K562 (cell line): ENCODE measurements at regions not wholly inside any gene's neighbourhood (a gene's known extent, or its start where the extent isn't known, plus 50 kb on each side); places are given as distances from the start of the nearest gene placed in this dataset.

ENCODE experiments used
- ATAC-seq: fragments of 200-7000 bp; cut with Tn5 transposase; 3 replicates; pipeline ENCODE4 v1.9.1; 2020; ENCODE audit warnings: moderate library complexity
- BruUV-seq: library from RNA; stranded (reverse); fragments of 400-500 nt; replicated peaks from 2 replicates; lab custom pipeline; 2021; lab: Mats Ljungman, UMichigan
- CTCF ChIA-PET: fragments of 300-600 bp; formaldehyde crosslinking; extraction: SDS; loops from one replicate; lab custom pipeline; 2021; ENCODE audit warnings: low intra/inter-chr PET ratio; lab: Yijun Ruan, JAX
- POLR2A ChIA-PET: fragments of 300-600, 350-650 bp; sonication (Branson Sonifier 250); formaldehyde crosslinking; extraction: SDS; loops from one replicate; lab custom pipeline; 2021; ENCODE audit warnings: antibody characterized with exemption, inconsistent platforms; lab: Yijun Ruan, JAX
- DNase-seq, 4 experiments: peaks; one replicate each; pipeline versions ENCODE4 v3.0.0 to v3.0.0-alpha.2; 2011 to 2018; ENCODE audit warnings: low spot score in 3 of 4, mixed read lengths in 3 of 4; ENCODE audit errors: extremely low read depth in 1 of 4
- FAIRE-seq: peaks from 2 replicates; lab custom pipeline; 2011; peaks lifted over from hg19 to GRCh38; lab: Jason Lieb, UNC
- H2AFZ ChIP-seq: 2 replicates; pipeline ENCODE4 v1.6.0; 2011; ENCODE audit warnings: low read depth, low read length, control low read depth, inconsistent platforms
- H3K27ac ChIP-seq: fragments of 200-600 bp; 3 replicates; pipeline ENCODE4 v1.8.0; 2011; ENCODE audit warnings: low read depth, mild to moderate bottlenecking, control low read depth, inconsistent platforms, low read length, moderate library complexity, mixed read lengths; ENCODE audit errors: extremely low read depth
- H3K27me3 ChIP-seq, 2 experiments: fragments of 300-600 bp in 1 of 2; 2 replicates in 1 of 2; 3 replicates in 1 of 2; pipeline versions ENCODE4 v1.6.0 to v1.8.0; 2011; ENCODE audit warnings: inconsistent platforms in 2 of 2, low read length in 2 of 2, mild to moderate bottlenecking in 1 of 2, mixed read lengths in 1 of 2, moderate library complexity in 1 of 2; ENCODE audit not compliant: control insufficient read depth in 2 of 2, insufficient read depth in 2 of 2
- H3K36me3 ChIP-seq: fragments of 300-600 bp; 3 replicates; pipeline ENCODE4 v1.8.0; 2011; ENCODE audit warnings: mild to moderate bottlenecking, low read length, inconsistent platforms; ENCODE audit not compliant: control insufficient read depth, insufficient read depth
- H3K4me1 ChIP-seq, 2 experiments: fragments of 200-600 bp in 1 of 2; replicated peaks in 1 of 2; 2 replicates in 1 of 2; 3 replicates in 1 of 2; pipeline versions ENCODE4 v1.5.1 to v1.8.0; 2011; ENCODE audit warnings: inconsistent platforms in 2 of 2, low read length in 2 of 2, mild to moderate bottlenecking in 1 of 2, mixed read lengths in 1 of 2, moderate library complexity in 1 of 2; ENCODE audit not compliant: control insufficient read depth in 2 of 2, insufficient read depth in 2 of 2
- H3K4me2 ChIP-seq: 2 replicates; pipeline ENCODE4 v1.6.1; 2011; ENCODE audit warnings: low read length, control low read depth, inconsistent platforms, mixed read lengths; ENCODE audit not compliant: insufficient read depth
- H3K4me3 ChIP-seq: fragments of 200-600 bp; sonication (generic), shearing (Covaris generic); 2 replicates; pipeline ENCODE4 v1.5.1; 2016; ENCODE audit warnings: control low read depth, inconsistent platforms
- H3K79me2 ChIP-seq: fragments of 200-600 bp; 3 replicates; pipeline ENCODE4 v1.8.0; 2011; ENCODE audit warnings: low read length, inconsistent platforms; ENCODE audit not compliant: control insufficient read depth, insufficient read depth
- H3K9ac ChIP-seq, 2 experiments: 2 replicates each; pipeline versions ENCODE4 v1.6.0 to v1.6.1; 2011; ENCODE audit warnings: low read depth in 2 of 2, low read length in 2 of 2, control low read depth in 1 of 2, inconsistent platforms in 1 of 2, mild to moderate bottlenecking in 1 of 2, mixed read lengths in 1 of 2; ENCODE audit not compliant: insufficient read depth in 1 of 2
- H3K9me1 ChIP-seq: one replicate; pipeline ENCODE4 v1.6.0; 2011; ENCODE audit warnings: inconsistent platforms, mild to moderate bottlenecking, low read length, moderate library complexity; ENCODE audit not compliant: control insufficient read depth, insufficient read depth
- H3K9me3 ChIP-seq: replicated peaks from 2 replicates; pipeline ENCODE4 v1.5.1; 2011; ENCODE audit warnings: low read depth, low read length, inconsistent platforms; ENCODE audit not compliant: control insufficient read depth, insufficient read depth
- H4K20me1 ChIP-seq: replicated peaks from 2 replicates; pipeline ENCODE4 v1.6.1; 2011; ENCODE audit warnings: low read length, inconsistent platforms, mixed read lengths; ENCODE audit not compliant: control insufficient read depth, insufficient read depth
- ARNT ChIP-seq, 2 experiments: fragments of 450-650 bp; IDR thresholded peaks; 2 replicates each; pipeline ENCODE4 v1.6.1; 2016; ENCODE audit warnings: mild to moderate bottlenecking in 1 of 2
- CEBPG ChIP-seq, 3 experiments: fragments of 200-800 bp in 1 of 3; sonication (Bioruptor generic) in 1 of 3; sonication (generic) in 1 of 3; formaldehyde crosslinking in 1 of 3; IDR thresholded peaks in 2 of 3; conservative IDR thresholded peaks in 1 of 3; 2 replicates each; pipeline versions ENCODE4 v1.6.1 to v1.8.0; 2016 to 2022; ENCODE audit warnings: missing compliant biosample characterization in 2 of 3, missing genetic modification characterization in 2 of 3, mild to moderate bottlenecking in 1 of 3, missing genetic modification reagents in 1 of 3
- JUN ChIP-seq, 2 experiments: sonication (generic) in 1 of 2; formaldehyde crosslinking in 1 of 2; IDR thresholded peaks; 2 replicates each; pipeline versions ENCODE4 v1.6.1 to v1.8.0; 2012 to 2022; ENCODE audit warnings: borderline replicate concordance in 2 of 2, mild to moderate bottlenecking in 2 of 2, improper control_type of control experiment in 1 of 2, low read depth in 1 of 2, low read length in 1 of 2, missing genetic modification reagents in 1 of 2
- NONO ChIP-seq, 2 experiments: fragments of 200-400 bp in 1 of 2; fragments of 450-650 bp in 1 of 2; formaldehyde crosslinking in 1 of 2; IDR thresholded peaks; 2 replicates each; pipeline ENCODE4 v1.6.1; 2017; ENCODE audit warnings: low read depth in 2 of 2, mild to moderate bottlenecking in 2 of 2, moderate library complexity in 2 of 2, low read length in 1 of 2
- RNF219 ChIP-seq: fragments of 250-450 bp; sonication (Bioruptor Pico); IDR thresholded peaks from 2 replicates; pipeline ENCODE4 v1.5.0; 2022; ENCODE audit warnings: mild to moderate bottlenecking
- ZKSCAN1 ChIP-seq: fragments of 150-350 bp; IDR thresholded peaks from 2 replicates; pipeline ENCODE4 v1.6.1; 2016; ENCODE audit warnings: low read depth, low read length
- WGBS: fragments of 100-300 bp; shearing (Covaris generic); methylation state at CpG from one replicate; pipeline ENCODE4 v1.1.6; 2016; ENCODE audit warnings: low coverage, mixed read lengths; ENCODE audit not compliant: insufficient coverage; ENCODE audit errors: missing lambda C conversion rate; 5-methylcytosine and 5-hydroxymethylcytosine counted together
- in situ Hi-C: fragments of 300-500 bp; cut with MboI; formaldehyde crosslinking; loops from 4 replicates; pipeline ENCODE4 v1.15.0; 2018; ENCODE audit warnings: inconsistent platforms, mixed read lengths
- intact Hi-C: fragments of 100-400 bp; cut with micrococcal nuclease; formaldehyde crosslinking; loops from 2 replicates; pipeline ENCODE4 v1.14.2; 2022
- TF ChIP-seq, protein P1 (sequence below): IDR thresholded peaks from 3 replicates; pipeline ENCODE4 v1.6.1; 2011; ENCODE audit warnings: borderline replicate concordance, mild to moderate bottlenecking, moderate library complexity; ENCODE audit not compliant: insufficient read length; ENCODE audit errors: extremely low read depth

DNA sequence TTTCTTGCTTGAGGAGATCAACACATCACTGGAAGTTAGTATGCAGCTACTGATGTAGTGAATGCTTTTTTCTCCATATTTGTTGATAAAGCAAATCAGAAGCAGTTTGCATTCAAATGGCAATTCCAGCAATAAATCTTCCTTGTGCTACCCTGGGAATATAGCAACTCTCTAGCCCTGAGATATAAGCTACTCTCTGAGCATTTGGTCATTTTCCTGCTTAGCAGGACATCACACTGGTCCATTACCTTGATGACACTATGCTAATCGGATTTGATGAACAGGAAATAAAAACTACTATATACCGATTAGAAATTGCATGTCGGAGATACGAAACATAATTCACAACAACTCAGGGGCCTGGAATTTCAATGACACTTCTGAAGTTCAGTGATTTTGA is 152.7 kb downstream of the CBLN2 start:
- Histone ChIP-seq H3K9me3 (no peaks in the 10 kb centered on the region), H3K4me1 (no peaks in the 10 kb centered on the region), H3K36me3 (no peaks in the 10 kb centered on the region), H3K4me2 (no peak overlapping the region), H2AFZ (no peak overlapping the region), H3K27me3 (no peaks in the 10 kb centered on the region), H4K20me1 (no peaks in the 10 kb centered on the region), H3K27ac (no peak overlapping the region), H3K9me1 (no peaks in the 10 kb centered on the region), H3K4me3 (no peak overlapping the region), H3K79me2 (no peaks in the 10 kb centered on the region), H3K9ac (no peak overlapping the region)
- no peak for ATAC-seq
- no peak for FAIRE-seq
- no peak for DNase-seq
- 0% methylated on average over 4 of the region's 4 CpGs for WGBS
- ChIA-PET POLR2A (no interaction called here), CTCF (no interaction called here)
- in situ Hi-C loops (no loop called here), intact Hi-C loops (no loop called here)
- BruUV-seq, result no TSS peak
- no peak for TF ChIP-seq CEBPG (CRISPR knock-in tag; IDR thresholded peaks at IDR 0.05)
- TF ChIP-seq CEBPG (tag; conservative IDR thresholded peaks at IDR 0.05 in 1 of 2, IDR thresholded peaks at IDR 0.05 in 1 of 2), result no peak
- TF ChIP-seq ARNT (IDR thresholded peaks at IDR 0.05), result no peak

DNA sequence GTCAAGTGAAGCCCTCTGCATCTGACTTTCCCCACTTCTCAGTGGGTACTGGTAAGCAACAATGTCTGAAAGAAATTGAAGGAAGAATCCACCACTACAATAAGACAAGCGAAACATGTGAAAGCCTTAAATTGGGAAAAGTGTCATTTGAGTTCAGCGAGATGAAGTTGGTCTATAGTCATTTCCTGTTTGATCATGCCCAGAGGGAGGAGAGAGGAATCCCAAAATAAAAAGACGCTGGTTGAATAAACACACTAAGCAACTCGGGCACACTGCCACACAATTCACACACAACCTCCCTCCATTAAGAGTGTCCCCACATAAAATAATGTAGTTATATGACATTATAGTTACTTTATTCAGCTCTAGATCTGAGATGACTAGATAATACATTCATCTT is 166.1 kb downstream of the CBLN2 start:
- no TSS peak for BruUV-seq
- H2AFZ ChIP-seq, result no peak overlapping the region
- DNase-seq (no peak), ATAC-seq (no peak), FAIRE-seq (no peak)
- H3K4me1 ChIP-seq, result no peaks in the 10 kb centered on the region
- H3K79me2 ChIP-seq, result no peaks in the 10 kb centered on the region
- no peak overlapping the region for H3K9ac ChIP-seq
- H4K20me1 ChIP-seq, result no peaks in the 10 kb centered on the region
- no peak overlapping the region for H3K4me2 ChIP-seq
- ChIA-PET CTCF (no interaction called here), POLR2A (no interaction called here)
- H3K27ac ChIP-seq, result no peak overlapping the region
- H3K36me3 ChIP-seq, result no peaks in the 10 kb centered on the region
- no peaks in the 10 kb centered on the region for H3K9me1 ChIP-seq
- H3K27me3 ChIP-seq, result no peaks in the 10 kb centered on the region
- in situ Hi-C loops, result no loop called here
- H3K4me3 ChIP-seq, result no peak overlapping the region
- H3K9me3 ChIP-seq, result no peaks in the 10 kb centered on the region
- intact Hi-C loops, result no loop called here
- WGBS, result 2% methylated on average over 4 of the region's 4 CpGs
- no peak for TF ChIP-seq ZKSCAN1
- TF ChIP-seq NONO (IDR thresholded peaks at IDR 0.05; ENCODE audit: low read depth in 2 of 2, low read length in 1 of 2), result no peak
- no peak for TF ChIP-seq RNF219 (CRISPR knock-in tag)
- no peak for TF ChIP-seq JUN (IDR thresholded peaks at IDR 0.05; ENCODE audit: borderline replicate concordance, low read depth, low read length)
- no peak for TF ChIP-seq JUN (CRISPR knock-in tag; IDR thresholded peaks at IDR 0.05; ENCODE audit: borderline replicate concordance)
- TF ChIP-seq, protein P1, sequence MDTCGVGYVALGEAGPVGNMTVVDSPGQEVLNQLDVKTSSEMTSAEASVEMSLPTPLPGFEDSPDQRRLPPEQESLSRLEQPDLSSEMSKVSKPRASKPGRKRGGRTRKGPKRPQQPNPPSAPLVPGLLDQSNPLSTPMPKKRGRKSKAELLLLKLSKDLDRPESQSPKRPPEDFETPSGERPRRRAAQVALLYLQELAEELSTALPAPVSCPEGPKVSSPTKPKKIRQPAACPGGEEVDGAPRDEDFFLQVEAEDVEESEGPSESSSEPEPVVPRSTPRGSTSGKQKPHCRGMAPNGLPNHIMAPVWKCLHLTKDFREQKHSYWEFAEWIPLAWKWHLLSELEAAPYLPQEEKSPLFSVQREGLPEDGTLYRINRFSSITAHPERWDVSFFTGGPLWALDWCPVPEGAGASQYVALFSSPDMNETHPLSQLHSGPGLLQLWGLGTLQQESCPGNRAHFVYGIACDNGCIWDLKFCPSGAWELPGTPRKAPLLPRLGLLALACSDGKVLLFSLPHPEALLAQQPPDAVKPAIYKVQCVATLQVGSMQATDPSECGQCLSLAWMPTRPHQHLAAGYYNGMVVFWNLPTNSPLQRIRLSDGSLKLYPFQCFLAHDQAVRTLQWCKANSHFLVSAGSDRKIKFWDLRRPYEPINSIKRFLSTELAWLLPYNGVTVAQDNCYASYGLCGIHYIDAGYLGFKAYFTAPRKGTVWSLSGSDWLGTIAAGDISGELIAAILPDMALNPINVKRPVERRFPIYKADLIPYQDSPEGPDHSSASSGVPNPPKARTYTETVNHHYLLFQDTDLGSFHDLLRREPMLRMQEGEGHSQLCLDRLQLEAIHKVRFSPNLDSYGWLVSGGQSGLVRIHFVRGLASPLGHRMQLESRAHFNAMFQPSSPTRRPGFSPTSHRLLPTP, result no peak
